ENCODE measurements at regions not wholly inside any gene's neighbourhood (a gene's known extent, or its start where the extent isn't known, plus 50 kb on each side); places are given as distances from the start of the nearest gene placed in this dataset.
"Not testable (repeated sequence)": the region's sequence is repeated elsewhere in the genome, so short reads cannot be mapped to it uniquely, and the experiment has no call there.

- intact Hi-C loops (cut with micrococcal nuclease): no loop called here
Measured at GRCh38 chr14:46147452-46147851, 504.1 kb downstream of the RPL10L start.

- intact Hi-C loops (cut with micrococcal nuclease): no loop called here
Measured at GRCh38 chr14:46147024-46147423, 504.6 kb downstream of the RPL10L start.

GRCh38 chr14:46140445-46140844 lies 511.1 kb downstream of the RPL10L start:
- intact Hi-C loops (cut with micrococcal nuclease): no loop called here

GRCh38 chr14:46139649-46140048 lies 511.9 kb downstream of the RPL10L start:
- intact Hi-C loops (cut with micrococcal nuclease): no loop called here

GRCh38 chr14:46137786-46138185 lies 513.8 kb downstream of the RPL10L start:
- intact Hi-C loops (cut with micrococcal nuclease): no loop called here

- intact Hi-C loops (cut with micrococcal nuclease): no loop called here
Measured at GRCh38 chr14:46136456-46136855, 515.1 kb downstream of the RPL10L start.

- intact Hi-C loops (cut with micrococcal nuclease): no loop called here
Measured at GRCh38 chr14:46108228-46108627, 543.4 kb downstream of the RPL10L start.

- intact Hi-C loops (cut with micrococcal nuclease): not testable (repeated sequence)
Measured at GRCh38 chr14:46100901-46101300, 550.7 kb downstream of the RPL10L start.

GRCh38 chr14:46091819-46092218 lies 559.8 kb downstream of the RPL10L start:
- intact Hi-C loops (cut with micrococcal nuclease): no loop called here

GRCh38 chr14:46087604-46088003 lies 564.0 kb downstream of the RPL10L start:
- intact Hi-C loops (cut with micrococcal nuclease): no loop called here

- intact Hi-C loops (cut with micrococcal nuclease): no loop called here
Measured at GRCh38 chr14:46074061-46074460, 577.5 kb downstream of the RPL10L start.

- intact Hi-C loops (cut with micrococcal nuclease): no loop called here
Measured at GRCh38 chr14:46063872-46064271, 587.7 kb downstream of the RPL10L start.

GRCh38 chr14:46058964-46059563 lies 592.5 kb downstream of the RPL10L start:
- intact Hi-C loops (cut with micrococcal nuclease): no loop called here

- intact Hi-C loops (cut with micrococcal nuclease): no loop called here
Measured at GRCh38 chr14:46057799-46058198, 593.8 kb downstream of the RPL10L start.

GRCh38 chr14:46054526-46054925 lies 597.1 kb downstream of the RPL10L start:
- intact Hi-C loops (cut with micrococcal nuclease): no loop called here

- intact Hi-C loops (cut with micrococcal nuclease): no loop called here
Measured at GRCh38 chr14:46053221-46053620, 598.4 kb downstream of the RPL10L start.

GRCh38 chr14:46051796-46052195 lies 599.8 kb downstream of the RPL10L start:
- intact Hi-C loops (cut with micrococcal nuclease): no loop called here

GRCh38 chr14:46048127-46048526 lies 603.5 kb downstream of the RPL10L start:
- intact Hi-C loops (cut with micrococcal nuclease): no loop called here

- intact Hi-C loops (cut with micrococcal nuclease): no loop called here
Measured at GRCh38 chr14:46036099-46036498, 615.5 kb downstream of the RPL10L start.

GRCh38 chr14:46034305-46034704 lies 617.3 kb downstream of the RPL10L start:
- intact Hi-C loops (cut with micrococcal nuclease): no loop called here

- intact Hi-C loops (cut with micrococcal nuclease): no loop called here
Measured at GRCh38 chr14:46018846-46019420, 632.6 kb downstream of the RPL10L start.

GRCh38 chr14:46008348-46008747 lies 643.2 kb downstream of the RPL10L start:
- intact Hi-C loops (cut with micrococcal nuclease): no loop called here

- intact Hi-C loops (cut with micrococcal nuclease): no loop called here
Measured at GRCh38 chr14:45998554-45998953, 653.0 kb downstream of the RPL10L start.

Data from T-helper 1 cell treated with Interleukin-12 subunit alpha and Interleukin-12 subunit beta and Interleukin-4 antibody, amounts not matched to agents 30 ng/mL and 1 ng/mL, for 36 hours (primary cell).